A549 (cell line): ENCODE measurements at regions not wholly inside any gene's neighbourhood (a gene's known extent, or its start where the extent isn't known, plus 50 kb on each side); places are given as distances from the start of the nearest gene placed in this dataset.

Source experiments
- ATAC-seq, 2 experiments: fragments of 200-7000 bp in 1 of 2; fragments of >200 bp in 1 of 2; cut with Nextera tagmentation in 1 of 2; cut with Tn5 transposase in 1 of 2; 3 replicates each; pipeline versions ENCODE4 v1.8.0 to v1.9.1; 2018 to 2020; ENCODE audit warnings: mild to moderate bottlenecking in 1 of 2, moderate library complexity in 1 of 2
- CTCF ChIA-PET: fragments of 300-600 bp; sonication (Branson Sonifier 250); formaldehyde crosslinking; extraction: SDS; loops from one replicate; lab custom pipeline; 2021; ENCODE audit warnings: antibody characterized with exemption, inconsistent platforms; lab: Yijun Ruan, JAX
- POLR2A ChIA-PET: fragments of 350-600 bp; formaldehyde crosslinking; extraction: SDS; loops from one replicate; lab custom pipeline; 2021; ENCODE audit warnings: antibody characterized with exemption, inconsistent platforms; lab: Yijun Ruan, JAX
- DNase-seq, 2 experiments: peaks; one replicate each; pipeline versions ENCODE4 v3.0.0 to v3.0.0-alpha.2; 2011 to 2016; ENCODE audit warnings: low read depth in 1 of 2, low spot score in 1 of 2
- FAIRE-seq: peaks from 2 replicates; lab custom pipeline; 2011; peaks lifted over from hg19 to GRCh38; lab: Jason Lieb, UNC
- H3K27ac ChIP-seq, 2 experiments: fragments of >200 bp; sonication (Bioruptor Twin); formaldehyde crosslinking; 3 replicates each; pipeline ENCODE4 v1.5.1; 2016 to 2017
- H3K4me1 ChIP-seq: fragments of >200 bp; sonication (Bioruptor Twin); formaldehyde crosslinking; 3 replicates; pipeline ENCODE4 v1.6.1; 2016
- H3K4me2 ChIP-seq: fragments of >200 bp; sonication (Bioruptor Twin); formaldehyde crosslinking; 3 replicates; pipeline ENCODE4 v1.6.1; 2016
- H3K4me3 ChIP-seq: fragments of >200 bp; sonication (Bioruptor Twin); formaldehyde crosslinking; 3 replicates; pipeline ENCODE4 v1.5.1; 2016
- H3K9me3 ChIP-seq: fragments of >200 bp; sonication (Bioruptor Twin); formaldehyde crosslinking; 3 replicates; pipeline ENCODE4 v1.6.1; 2016
- BHLHE40 ChIP-seq: IDR thresholded peaks from 2 replicates; pipeline ENCODE4 v1.6.1; 2012; ENCODE audit warnings: low read depth, low read length, inconsistent platforms
- CBX2 ChIP-seq: fragments of 200-600 bp; sonication (generic); IDR thresholded peaks from 2 replicates; pipeline ENCODE4 v1.6.1; 2016; ENCODE audit warnings: low read depth, mild to moderate bottlenecking, borderline replicate concordance
- CEBPB ChIP-seq, 2 experiments: fragments of >200 bp in 1 of 2; sonication (Bioruptor Twin) in 1 of 2; formaldehyde crosslinking in 1 of 2; IDR thresholded peaks; 2 replicates each; pipeline ENCODE4 v1.6.1; 2012 to 2016
- CHD4 ChIP-seq: fragments of 200-600 bp; sonication (generic); IDR thresholded peaks from 2 replicates; pipeline ENCODE4 v1.6.1; 2016; ENCODE audit warnings: antibody characterized with exemption, mild to moderate bottlenecking, borderline replicate concordance
- EHMT2 ChIP-seq: fragments of 200-600 bp; sonication (generic); IDR thresholded peaks from 2 replicates; pipeline ENCODE4 v1.6.1; 2016; ENCODE audit warnings: antibody characterized with exemption, low read depth, mild to moderate bottlenecking, moderate library complexity
- HDAC2 ChIP-seq: fragments of 200-600 bp; sonication (generic); IDR thresholded peaks from 2 replicates; pipeline ENCODE4 v1.6.1; 2016
- HOXA7 ChIP-seq: fragments of 250-450 bp; sonication (Bioruptor Pico); IDR thresholded peaks from 2 replicates; pipeline ENCODE4 v1.5.0; 2020; ENCODE audit warnings: mild to moderate bottlenecking, moderate library complexity
- HOXB5 ChIP-seq: fragments of 250-450 bp; sonication (Bioruptor Pico); IDR thresholded peaks from 2 replicates; pipeline ENCODE4 v1.5.0; 2020; ENCODE audit warnings: mild to moderate bottlenecking, moderate library complexity
- KDM5A ChIP-seq: fragments of 200-600 bp; sonication (generic); IDR thresholded peaks from 2 replicates; pipeline ENCODE4 v1.6.1; 2016; ENCODE audit warnings: antibody characterized with exemption, mild to moderate bottlenecking
- MAZ ChIP-seq: fragments of 150-350 bp; IDR thresholded peaks from 2 replicates; pipeline ENCODE4 v1.6.1; 2014; ENCODE audit warnings: antibody characterized with exemption, low read depth, low read length, borderline replicate concordance
- MYC ChIP-seq: IDR thresholded peaks from 2 replicates; pipeline ENCODE4 v1.6.1; 2012; ENCODE audit warnings: mild to moderate bottlenecking, inconsistent platforms, low read length, improper control_type of control experiment, borderline replicate concordance
- NPAS2 ChIP-seq: fragments of 250-450 bp; sonication (Bioruptor Pico); IDR thresholded peaks from 2 replicates; pipeline ENCODE4 v1.8.0; 2022; ENCODE audit warnings: mild to moderate bottlenecking, moderate library complexity, borderline replicate concordance
- RAD21 ChIP-seq, 2 experiments: fragments of >200 bp in 1 of 2; sonication (Bioruptor Twin) in 1 of 2; formaldehyde crosslinking in 1 of 2; IDR thresholded peaks in 1 of 2; conservative IDR thresholded peaks in 1 of 2; 2 replicates in 1 of 2; 3 replicates in 1 of 2; pipeline ENCODE4 v1.6.1; 2012 to 2018; ENCODE audit warnings: inconsistent platforms in 1 of 2
- RCOR1 ChIP-seq: fragments of 150-350 bp; IDR thresholded peaks from 2 replicates; pipeline ENCODE4 v1.6.1; 2014; ENCODE audit warnings: antibody characterized with exemption, low read length, low read depth
- RFX5 ChIP-seq: fragments of 450-650 bp; IDR thresholded peaks from 2 replicates; pipeline ENCODE4 v1.7.1; 2014; ENCODE audit warnings: antibody characterized with exemption, mild to moderate bottlenecking, moderate library complexity
- SMC3 ChIP-seq: fragments of >200 bp; sonication (Bioruptor Twin); formaldehyde crosslinking; IDR thresholded peaks from 3 replicates; pipeline ENCODE4 v1.6.1; 2018; ENCODE audit warnings: inconsistent platforms
- WGBS: methylation state at CpG from one replicate; pipeline ENCODE4 v1.1.6; 2017; ENCODE audit errors: missing lambda C conversion rate; 5-methylcytosine and 5-hydroxymethylcytosine counted together
- TF ChIP-seq, protein P1 (sequence below): fragments of >200 bp; sonication (Bioruptor Twin); formaldehyde crosslinking; IDR thresholded peaks from 3 replicates; pipeline ENCODE4 v1.6.1; 2016
- TF ChIP-seq, protein P2 (sequence below): fragments of 450-650 bp; IDR thresholded peaks from 2 replicates; pipeline ENCODE4 v1.6.1; 2014; ENCODE audit warnings: antibody characterized with exemption
- TF ChIP-seq, protein P3 (sequence below): fragments of >200 bp; sonication (Bioruptor Twin); formaldehyde crosslinking; IDR thresholded peaks from 2 replicates; pipeline ENCODE4 v1.6.1; 2016
- TF ChIP-seq, protein P4 (sequence below): fragments of 150-350 bp; IDR thresholded peaks from 2 replicates; pipeline ENCODE4 v1.6.1; 2014; ENCODE audit warnings: low read depth, mild to moderate bottlenecking, low read length
- TF ChIP-seq, protein P5 (sequence below): IDR thresholded peaks from 2 replicates; pipeline ENCODE4 v1.6.1; 2012

DNA sequence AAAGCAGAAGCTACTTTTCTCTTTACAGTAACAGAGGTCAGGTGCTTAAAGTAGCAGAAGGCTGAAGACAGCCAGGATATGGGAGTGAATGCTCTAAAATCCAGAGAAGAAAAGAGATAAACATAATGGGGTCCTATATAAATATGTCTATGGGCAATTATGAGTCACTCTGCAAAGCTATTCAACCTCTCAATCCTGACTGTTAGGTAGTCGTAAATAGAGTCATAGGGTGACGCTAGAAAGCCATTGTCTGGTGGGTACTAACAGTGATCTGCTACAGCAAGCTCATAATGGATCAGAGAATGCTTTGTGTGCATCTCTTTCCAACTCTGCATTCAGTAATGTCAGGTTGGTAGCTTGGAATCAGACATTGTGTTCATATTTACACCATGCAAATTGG is 53.5 kb upstream of the PDE5A start:
- CTCF ChIA-PET: interaction anchor here (1.0 kb wide), 1 partner anchor 13 kb away, joined by 4 read pairs; no protein-coding TSS in a partner anchor
- WGBS: 43% methylated on average over 2 of the region's 2 CpGs
- FAIRE-seq (no peak), DNase-seq (no peak), ATAC-seq (no peak)
- no peak overlapping the region for H3K4me3 ChIP-seq
- no peaks in the 10 kb centered on the region for H3K9me3 ChIP-seq
- no peak overlapping the region for H3K27ac ChIP-seq
- H3K4me1 ChIP-seq: peaks cover 5% of the 10 kb centered on the region; the same call in 1 of the 3 replicates
- POLR2A ChIA-PET: no interaction called here
- no peak overlapping the region for H3K4me2 ChIP-seq
- TF ChIP-seq BHLHE40 (no peak), CBX2 (no peak), CHD4 (no peak), MAZ (no peak), HOXA7 (CRISPR knock-in tag) (no peak), CEBPB (IDR thresholded peaks at IDR 0.05) (no peak), SMC3 (no peak), NPAS2 (no peak), EHMT2 (no peak), HDAC2 (no peak)
- TF ChIP-seq, protein P1, sequence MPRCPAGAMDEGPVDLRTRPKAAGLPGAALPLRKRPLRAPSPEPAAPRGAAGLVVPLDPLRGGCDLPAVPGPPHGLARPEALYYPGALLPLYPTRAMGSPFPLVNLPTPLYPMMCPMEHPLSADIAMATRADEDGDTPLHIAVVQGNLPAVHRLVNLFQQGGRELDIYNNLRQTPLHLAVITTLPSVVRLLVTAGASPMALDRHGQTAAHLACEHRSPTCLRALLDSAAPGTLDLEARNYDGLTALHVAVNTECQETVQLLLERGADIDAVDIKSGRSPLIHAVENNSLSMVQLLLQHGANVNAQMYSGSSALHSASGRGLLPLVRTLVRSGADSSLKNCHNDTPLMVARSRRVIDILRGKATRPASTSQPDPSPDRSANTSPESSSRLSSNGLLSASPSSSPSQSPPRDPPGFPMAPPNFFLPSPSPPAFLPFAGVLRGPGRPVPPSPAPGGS: no peak
- TF ChIP-seq, protein P2, sequence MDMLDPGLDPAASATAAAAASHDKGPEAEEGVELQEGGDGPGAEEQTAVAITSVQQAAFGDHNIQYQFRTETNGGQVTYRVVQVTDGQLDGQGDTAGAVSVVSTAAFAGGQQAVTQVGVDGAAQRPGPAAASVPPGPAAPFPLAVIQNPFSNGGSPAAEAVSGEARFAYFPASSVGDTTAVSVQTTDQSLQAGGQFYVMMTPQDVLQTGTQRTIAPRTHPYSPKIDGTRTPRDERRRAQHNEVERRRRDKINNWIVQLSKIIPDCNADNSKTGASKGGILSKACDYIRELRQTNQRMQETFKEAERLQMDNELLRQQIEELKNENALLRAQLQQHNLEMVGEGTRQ: no peak
- TF ChIP-seq, protein P3, sequence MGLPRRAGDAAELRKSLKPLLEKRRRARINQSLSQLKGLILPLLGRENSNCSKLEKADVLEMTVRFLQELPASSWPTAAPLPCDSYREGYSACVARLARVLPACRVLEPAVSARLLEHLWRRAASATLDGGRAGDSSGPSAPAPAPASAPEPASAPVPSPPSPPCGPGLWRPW: no peak
- TF ChIP-seq, protein P4, sequence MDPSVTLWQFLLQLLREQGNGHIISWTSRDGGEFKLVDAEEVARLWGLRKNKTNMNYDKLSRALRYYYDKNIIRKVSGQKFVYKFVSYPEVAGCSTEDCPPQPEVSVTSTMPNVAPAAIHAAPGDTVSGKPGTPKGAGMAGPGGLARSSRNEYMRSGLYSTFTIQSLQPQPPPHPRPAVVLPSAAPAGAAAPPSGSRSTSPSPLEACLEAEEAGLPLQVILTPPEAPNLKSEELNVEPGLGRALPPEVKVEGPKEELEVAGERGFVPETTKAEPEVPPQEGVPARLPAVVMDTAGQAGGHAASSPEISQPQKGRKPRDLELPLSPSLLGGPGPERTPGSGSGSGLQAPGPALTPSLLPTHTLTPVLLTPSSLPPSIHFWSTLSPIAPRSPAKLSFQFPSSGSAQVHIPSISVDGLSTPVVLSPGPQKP: no peak
- TF ChIP-seq, all 56 proteins: peak for 0

DNA sequence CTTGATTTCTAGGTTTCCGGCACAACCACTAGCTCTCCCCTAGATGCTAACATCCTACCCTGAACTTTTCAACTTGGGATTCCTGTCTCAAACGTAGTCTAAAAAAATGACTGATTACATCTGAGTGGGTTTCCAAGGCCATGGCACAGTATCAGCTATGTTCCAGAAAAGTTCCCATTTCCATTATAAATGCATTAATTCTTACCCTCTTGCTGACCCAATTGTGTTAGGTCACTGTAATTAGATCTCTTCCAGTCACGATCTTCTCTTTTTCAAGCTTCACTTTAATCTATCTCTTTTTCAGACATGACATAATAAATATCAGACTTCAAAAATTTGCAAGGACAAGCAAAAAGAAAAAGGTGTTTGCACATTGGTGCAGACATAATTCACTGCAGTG is 50.6 kb upstream of the PDE5A start:
- 5% methylated on average over 3 of the region's 3 CpGs for WGBS
- FAIRE-seq (no peak), DNase-seq (no peak), ATAC-seq (no peak)
- Histone ChIP-seq H3K27ac (no peak overlapping the region), H3K9me3 (no peaks in the 10 kb centered on the region), H3K4me3 (no peak overlapping the region), H3K4me1 (peaks cover 5% of the 10 kb centered on the region; the same call in 1 of the 3 replicates), H3K4me2 (no peak overlapping the region)
- ChIA-PET CTCF (no interaction called here), POLR2A (no interaction called here)
- TF ChIP-seq CBX2 (no peak), CHD4 (no peak), RAD21 (conservative IDR thresholded peaks at IDR 0.05 in 1 of 2, IDR thresholded peaks at IDR 0.05 in 1 of 2) (no peak), KDM5A (no peak), RFX5 (no peak), RCOR1 (no peak), MYC (no peak), HOXB5 (CRISPR knock-in tag) (no peak)
- TF ChIP-seq, protein P5, sequence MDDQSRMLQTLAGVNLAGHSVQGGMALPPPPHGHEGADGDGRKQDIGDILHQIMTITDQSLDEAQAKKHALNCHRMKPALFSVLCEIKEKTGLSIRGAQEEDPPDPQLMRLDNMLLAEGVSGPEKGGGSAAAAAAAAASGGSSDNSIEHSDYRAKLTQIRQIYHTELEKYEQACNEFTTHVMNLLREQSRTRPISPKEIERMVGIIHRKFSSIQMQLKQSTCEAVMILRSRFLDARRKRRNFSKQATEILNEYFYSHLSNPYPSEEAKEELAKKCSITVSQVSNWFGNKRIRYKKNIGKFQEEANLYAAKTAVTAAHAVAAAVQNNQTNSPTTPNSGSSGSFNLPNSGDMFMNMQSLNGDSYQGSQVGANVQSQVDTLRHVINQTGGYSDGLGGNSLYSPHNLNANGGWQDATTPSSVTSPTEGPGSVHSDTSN: no peak
